ENCODE measurements at regions not wholly inside any gene's neighbourhood (a gene's known extent, or its start where the extent isn't known, plus 50 kb on each side); places are given as distances from the start of the nearest gene placed in this dataset.
"Not testable (repeated sequence)": the region's sequence is repeated elsewhere in the genome, so short reads cannot be mapped to it uniquely, and the experiment has no call there.

GRCh38 chr7:101679653-101680173 is 50.6 kb upstream of the MYL10 start:
- TF ChIP-seq CTCF (IDR thresholded peaks at IDR 0.05; ENCODE audit: low read depth, low read length, missing input control); MAX (IDR thresholded peaks at IDR 0.05): not testable (repeated sequence)

Data from liver (tissue), 2 donors.